Hepatocyte (in vitro differentiated cells): ENCODE measurements at regions not wholly inside any gene's neighbourhood (a gene's known extent, or its start where the extent isn't known, plus 50 kb on each side); places are given as distances from the start of the nearest gene placed in this dataset.

Source experiments
- EZH2 ChIP-seq: fragments of 200-600 bp; sonication (generic); IDR thresholded peaks from 2 replicates; pipeline ENCODE4 v1.6.1; 2016; ENCODE audit warnings: antibody characterized with exemption, mild to moderate bottlenecking, borderline replicate concordance
- TF ChIP-seq, protein P1 (sequence below): fragments of 200-600 bp; sonication (generic); IDR thresholded peaks from 2 replicates; pipeline ENCODE4 v1.5.1; 2016; ENCODE audit warnings: antibody characterized with exemption, mild to moderate bottlenecking; ENCODE audit not compliant: poor library complexity

GRCh38 chr5:61612431-61612830, 280.4 kb downstream of the ZSWIM6 start:
- TF ChIP-seq, protein P1, sequence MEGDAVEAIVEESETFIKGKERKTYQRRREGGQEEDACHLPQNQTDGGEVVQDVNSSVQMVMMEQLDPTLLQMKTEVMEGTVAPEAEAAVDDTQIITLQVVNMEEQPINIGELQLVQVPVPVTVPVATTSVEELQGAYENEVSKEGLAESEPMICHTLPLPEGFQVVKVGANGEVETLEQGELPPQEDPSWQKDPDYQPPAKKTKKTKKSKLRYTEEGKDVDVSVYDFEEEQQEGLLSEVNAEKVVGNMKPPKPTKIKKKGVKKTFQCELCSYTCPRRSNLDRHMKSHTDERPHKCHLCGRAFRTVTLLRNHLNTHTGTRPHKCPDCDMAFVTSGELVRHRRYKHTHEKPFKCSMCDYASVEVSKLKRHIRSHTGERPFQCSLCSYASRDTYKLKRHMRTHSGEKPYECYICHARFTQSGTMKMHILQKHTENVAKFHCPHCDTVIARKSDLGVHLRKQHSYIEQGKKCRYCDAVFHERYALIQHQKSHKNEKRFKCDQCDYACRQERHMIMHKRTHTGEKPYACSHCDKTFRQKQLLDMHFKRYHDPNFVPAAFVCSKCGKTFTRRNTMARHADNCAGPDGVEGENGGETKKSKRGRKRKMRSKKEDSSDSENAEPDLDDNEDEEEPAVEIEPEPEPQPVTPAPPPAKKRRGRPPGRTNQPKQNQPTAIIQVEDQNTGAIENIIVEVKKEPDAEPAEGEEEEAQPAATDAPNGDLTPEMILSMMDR = no peak
- TF ChIP-seq EZH2 = no peak
